Natural killer cell (primary cell): ENCODE measurements at regions not wholly inside any gene's neighbourhood (a gene's known extent, or its start where the extent isn't known, plus 50 kb on each side); places are given as distances from the start of the nearest gene placed in this dataset.

Experiments used
- ATAC-seq, 3 donors: fragments of 150-1000 bp in 2 of 3; fragments of 200-7000 bp in 1 of 3; cut with Tn5 transposase; 1 replicate in 1 of 3; 2 replicates in 2 of 3; pipeline ENCODE4 v1.10.0; 2021; ENCODE audit warnings: mild to moderate bottlenecking in 2 of 3, moderate library complexity in 2 of 3
- DNase-seq, 2 donors: peaks; one replicate each; pipeline versions ENCODE4 v3.0.0 to v3.0.0-alpha.2; 2013 to 2021; ENCODE audit warnings: mixed read lengths in 1 of 2
- H3K27ac ChIP-seq: one replicate; pipeline ENCODE4 v1.5.1; 2013; ENCODE audit warnings: mild to moderate bottlenecking, low read length
- H3K27me3 ChIP-seq: one replicate; pipeline ENCODE4 v1.6.1; 2013; ENCODE audit warnings: low read length; ENCODE audit not compliant: control insufficient read depth, insufficient read depth
- H3K36me3 ChIP-seq: one replicate; pipeline ENCODE4 v1.6.1; 2013; ENCODE audit warnings: low read length; ENCODE audit not compliant: control insufficient read depth, insufficient read depth
- H3K4me1 ChIP-seq: one replicate; pipeline ENCODE4 v1.6.1; 2013; ENCODE audit warnings: low read length; ENCODE audit not compliant: control insufficient read depth, insufficient read depth
- H3K4me3 ChIP-seq: one replicate; pipeline ENCODE4 v1.5.1; 2013; ENCODE audit warnings: low read length
- H3K9me3 ChIP-seq: one replicate; pipeline ENCODE4 v1.6.1; 2013; ENCODE audit warnings: low read length; ENCODE audit not compliant: control insufficient read depth, insufficient read depth
- H3K27ac Mint-ChIP-seq, 2 donors: one replicate each; pipeline ENCODE4 v1.8.0; 2022; ENCODE audit warnings: mild to moderate bottlenecking in 2 of 2, mixed read lengths in 2 of 2, moderate library complexity in 1 of 2
- H3K27me3 Mint-ChIP-seq, 2 donors: one replicate each; pipeline ENCODE4 v1.8.0; 2022; ENCODE audit warnings: low read depth in 2 of 2, mixed read lengths in 2 of 2
- H3K36me3 Mint-ChIP-seq: one replicate; pipeline ENCODE4 v1.8.0; 2022; ENCODE audit warnings: mixed read lengths
- H3K4me1 Mint-ChIP-seq, 2 donors: one replicate each; pipeline ENCODE4 v1.8.0; 2022; ENCODE audit warnings: mixed read lengths in 2 of 2
- H3K4me3 Mint-ChIP-seq: one replicate; pipeline ENCODE4 v1.8.0; 2022; ENCODE audit warnings: mild to moderate bottlenecking, moderate library complexity, mixed read lengths
- H3K9me3 Mint-ChIP-seq, 2 donors: one replicate each; pipeline ENCODE4 v1.8.0; 2022; ENCODE audit warnings: mixed read lengths in 2 of 2
- WGBS: methylation state at CpG from one replicate; pipeline ENCODE4 v1.1.7; 2013; ENCODE audit warnings: missing lambda C conversion rate; ENCODE audit not compliant: insufficient coverage; 5-methylcytosine and 5-hydroxymethylcytosine counted together
- intact Hi-C: fragments of 100-400 bp; cut with micrococcal nuclease; formaldehyde crosslinking; loops from one replicate; pipeline ENCODE4 v1.14.2; 2022
- TF ChIP-seq, protein P1 (sequence below): fragments of 200-600 bp; IDR thresholded peaks from one replicate; pipeline ENCODE4 v1.8.0; 2022; ENCODE audit warnings: antibody characterized with exemption

DNA sequence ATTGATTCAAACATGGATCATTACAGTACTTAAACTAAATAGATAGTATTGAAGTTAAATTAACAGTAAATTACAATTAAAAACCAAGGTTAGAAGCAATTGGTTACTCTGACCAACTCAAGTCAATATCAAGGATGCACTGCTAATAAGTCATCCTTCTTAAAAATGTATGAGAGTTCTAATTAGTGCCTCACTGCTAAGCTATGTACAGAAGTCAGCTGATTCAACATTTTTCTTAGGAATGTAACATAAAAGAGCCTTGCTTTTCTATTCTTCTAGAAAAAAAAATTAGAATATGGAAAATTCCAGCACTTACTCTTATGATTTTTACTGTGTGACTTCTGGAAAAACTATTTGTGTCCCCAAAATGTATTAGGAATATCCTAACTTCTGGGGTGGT lies 75.7 kb upstream of the FBN2 start:
- intact Hi-C loops: no loop called here
- Histone ChIP-seq H3K9me3 (peaks cover 4% of the 10 kb centered on the region), H3K27ac (no peak overlapping the region), H3K4me1 (no peaks in the 10 kb centered on the region), H3K36me3 (no peaks in the 10 kb centered on the region), H3K4me3 (no peak overlapping the region), H3K27me3 (no peaks in the 10 kb centered on the region)
- Mint-ChIP-seq H3K27me3 (no peaks in the 10 kb centered on the region), H3K4me3 (no peak overlapping the region), H3K4me1 (no peaks in the 10 kb centered on the region), H3K36me3 (no peaks in the 10 kb centered on the region), H3K27ac (no peak overlapping the region), H3K9me3 (peaks cover 8 to 18% of the 10 kb centered on the region in 2 donors)
- DNase-seq: no peak
- TF ChIP-seq, protein P1, sequence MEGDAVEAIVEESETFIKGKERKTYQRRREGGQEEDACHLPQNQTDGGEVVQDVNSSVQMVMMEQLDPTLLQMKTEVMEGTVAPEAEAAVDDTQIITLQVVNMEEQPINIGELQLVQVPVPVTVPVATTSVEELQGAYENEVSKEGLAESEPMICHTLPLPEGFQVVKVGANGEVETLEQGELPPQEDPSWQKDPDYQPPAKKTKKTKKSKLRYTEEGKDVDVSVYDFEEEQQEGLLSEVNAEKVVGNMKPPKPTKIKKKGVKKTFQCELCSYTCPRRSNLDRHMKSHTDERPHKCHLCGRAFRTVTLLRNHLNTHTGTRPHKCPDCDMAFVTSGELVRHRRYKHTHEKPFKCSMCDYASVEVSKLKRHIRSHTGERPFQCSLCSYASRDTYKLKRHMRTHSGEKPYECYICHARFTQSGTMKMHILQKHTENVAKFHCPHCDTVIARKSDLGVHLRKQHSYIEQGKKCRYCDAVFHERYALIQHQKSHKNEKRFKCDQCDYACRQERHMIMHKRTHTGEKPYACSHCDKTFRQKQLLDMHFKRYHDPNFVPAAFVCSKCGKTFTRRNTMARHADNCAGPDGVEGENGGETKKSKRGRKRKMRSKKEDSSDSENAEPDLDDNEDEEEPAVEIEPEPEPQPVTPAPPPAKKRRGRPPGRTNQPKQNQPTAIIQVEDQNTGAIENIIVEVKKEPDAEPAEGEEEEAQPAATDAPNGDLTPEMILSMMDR: no peak
- no peak for ATAC-seq

DNA sequence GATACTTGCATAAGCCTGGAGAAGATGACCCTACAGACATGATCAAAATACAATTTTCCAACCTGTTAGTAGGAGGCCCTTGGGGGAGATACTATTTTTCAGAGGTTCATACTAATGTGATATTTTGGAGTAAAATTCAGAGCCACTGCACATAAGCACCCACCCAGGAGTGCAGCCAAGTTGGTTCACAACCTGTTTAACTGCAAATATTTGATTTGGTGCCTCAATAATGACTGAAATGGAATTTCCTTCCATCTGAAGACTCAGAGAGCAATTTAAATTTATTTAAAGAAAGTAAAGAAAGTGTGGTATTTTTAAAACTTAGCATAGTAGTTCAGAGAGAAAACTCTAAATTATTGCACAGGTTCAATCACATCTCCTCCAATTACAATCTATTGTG lies 77.5 kb upstream of the FBN2 start:
- Mint-ChIP-seq H3K36me3 (no peaks in the 10 kb centered on the region), H3K27ac (no peak overlapping the region), H3K9me3 (peaks cover 5 to 17% of the 10 kb centered on the region in 2 donors), H3K4me3 (no peak overlapping the region), H3K27me3 (no peaks in the 10 kb centered on the region), H3K4me1 (no peaks in the 10 kb centered on the region)
- Histone ChIP-seq H3K4me3 (no peak overlapping the region), H3K9me3 (no peaks in the 10 kb centered on the region), H3K36me3 (no peaks in the 10 kb centered on the region), H3K4me1 (no peaks in the 10 kb centered on the region), H3K27ac (no peak overlapping the region), H3K27me3 (no peaks in the 10 kb centered on the region)
- TF ChIP-seq, protein P1: no peak
- no peak for ATAC-seq
- no peak for DNase-seq
- intact Hi-C loops: no loop called here

DNA sequence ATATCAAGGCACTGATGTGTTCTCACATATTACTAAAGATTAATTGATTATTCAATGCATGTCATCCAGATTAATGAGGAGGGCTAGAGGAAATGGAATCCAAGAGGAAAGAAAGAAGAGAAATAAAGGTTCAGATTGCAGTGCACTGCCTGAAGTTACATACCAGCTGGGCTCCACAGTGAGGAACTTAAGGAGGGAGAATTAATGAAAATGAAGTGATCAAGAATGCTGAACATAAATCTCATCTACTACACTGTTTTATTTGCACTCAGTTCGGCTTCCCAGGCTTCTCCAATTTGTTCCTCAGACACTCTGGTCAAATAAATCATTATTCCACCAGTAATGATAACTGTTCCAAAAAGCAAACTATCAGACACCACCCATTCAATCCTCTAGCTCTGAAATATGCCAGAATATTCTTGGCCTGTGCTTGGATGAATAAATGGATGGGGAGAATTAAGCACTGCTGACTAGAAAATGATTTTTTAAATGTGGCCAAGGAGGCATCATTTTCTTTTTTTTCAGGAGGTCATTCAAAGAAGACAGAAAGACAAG lies 88.6 kb upstream of the FBN2 start:
- Mint-ChIP-seq H3K9me3 (peaks cover 4 to 6% of the 10 kb centered on the region in 2 donors), H3K4me3 (no peak overlapping the region), H3K36me3 (no peaks in the 10 kb centered on the region), H3K4me1 (no peaks in the 10 kb centered on the region), H3K27me3 (no peaks in the 10 kb centered on the region), H3K27ac (no peak overlapping the region)
- TF ChIP-seq, protein P1: no peak
- Histone ChIP-seq H3K4me3 (no peak overlapping the region), H3K9me3 (no peaks in the 10 kb centered on the region), H3K27me3 (no peaks in the 10 kb centered on the region), H3K4me1 (no peaks in the 10 kb centered on the region), H3K27ac (no peak overlapping the region), H3K36me3 (no peaks in the 10 kb centered on the region)
- 37% methylated on average over 1 of the region's 1 CpG for WGBS
- intact Hi-C loops: no loop called here
- DNase-seq (no peak), ATAC-seq (no peak)

DNA sequence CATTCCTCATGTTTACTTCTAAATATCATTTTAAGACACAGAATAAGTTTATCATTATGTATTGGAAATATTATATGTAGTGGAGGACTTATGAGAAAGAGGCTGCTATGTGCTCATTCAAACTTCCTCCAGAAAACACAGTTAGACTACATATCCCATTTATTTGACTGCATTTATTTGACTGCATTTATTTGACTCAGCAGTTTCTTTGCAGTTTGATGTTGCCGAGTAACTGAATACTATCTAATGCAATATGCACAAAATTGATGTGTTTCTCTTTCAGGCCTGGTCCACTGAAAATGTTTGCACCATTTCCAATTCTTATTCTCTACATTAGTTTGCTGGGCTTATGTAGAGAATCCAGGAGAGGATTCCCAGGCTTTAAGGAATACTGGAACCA lies 89.9 kb upstream of the FBN2 start:
- Mint-ChIP-seq H3K4me1 (no peaks in the 10 kb centered on the region), H3K36me3 (no peaks in the 10 kb centered on the region), H3K27ac (no peak overlapping the region), H3K9me3 (peaks cover 4% of the 10 kb centered on the region in 2 donors), H3K4me3 (no peak overlapping the region), H3K27me3 (no peaks in the 10 kb centered on the region)
- Histone ChIP-seq H3K36me3 (no peaks in the 10 kb centered on the region), H3K4me3 (no peak overlapping the region), H3K4me1 (no peaks in the 10 kb centered on the region), H3K27ac (no peak overlapping the region), H3K9me3 (no peaks in the 10 kb centered on the region), H3K27me3 (no peaks in the 10 kb centered on the region)
- 94% methylated on average over 1 of the region's 1 CpG for WGBS
- intact Hi-C loops: no loop called here
- DNase-seq (no peak), ATAC-seq (no peak)
- TF ChIP-seq, protein P1: no peak
